Neural progenitor cell (in vitro differentiated cells): ENCODE measurements at regions not wholly inside any gene's neighbourhood (a gene's known extent, or its start where the extent isn't known, plus 50 kb on each side); places are given as distances from the start of the nearest gene placed in this dataset.

Experiments used
- DNase-seq: peaks from one replicate; pipeline ENCODE4 v3.0.0-alpha.2; 2016; ENCODE audit warnings: low spot score
- H2AFZ ChIP-seq: fragments of 200-600 bp; sonication (generic); replicated peaks from 2 replicates; pipeline ENCODE4 v1.6.1; 2016; ENCODE audit warnings: antibody characterized with exemption
- H3F3A ChIP-seq: fragments of 200-600 bp; sonication (generic); 2 replicates; pipeline ENCODE4 v1.6.1; 2016; ENCODE audit warnings: antibody characterized with exemption, low read depth
- H3K27ac ChIP-seq: fragments of 200-600 bp; sonication (generic); 2 replicates; pipeline ENCODE4 v1.5.1; 2016; ENCODE audit warnings: mild to moderate bottlenecking
- H3K27me3 ChIP-seq: fragments of 200-600 bp; sonication (generic); 2 replicates; pipeline ENCODE4 v1.6.1; 2016; ENCODE audit warnings: mild to moderate bottlenecking, moderate library complexity
- H3K36me3 ChIP-seq: fragments of 200-600 bp; sonication (generic); 2 replicates; pipeline ENCODE4 v1.5.1; 2016
- H3K4me1 ChIP-seq: fragments of 200-600 bp; sonication (generic); 2 replicates; pipeline ENCODE4 v1.6.1; 2016; ENCODE audit warnings: mixed run types
- H3K4me2 ChIP-seq: fragments of 200-600 bp; sonication (generic); 2 replicates; pipeline ENCODE4 v1.6.1; 2016
- H3K4me3 ChIP-seq: fragments of 200-600 bp; sonication (generic); 2 replicates; pipeline ENCODE4 v1.5.1; 2016
- H3K79me2 ChIP-seq: fragments of 200-600 bp; sonication (generic); 2 replicates; pipeline ENCODE4 v1.6.1; 2016; ENCODE audit warnings: low read depth
- H3K9ac ChIP-seq: fragments of 200-600 bp; sonication (generic); 2 replicates; pipeline ENCODE4 v1.6.1; 2016
- H3K9me3 ChIP-seq: fragments of 200-600 bp; sonication (generic); 2 replicates; pipeline ENCODE4 v1.5.1; 2016; ENCODE audit warnings: low read depth
- H4K20me1 ChIP-seq: fragments of 200-600 bp; sonication (generic); 2 replicates; pipeline ENCODE4 v1.6.1; 2016; ENCODE audit warnings: low read depth
- H3K27ac Mint-ChIP-seq: 3 replicates; pipeline ENCODE4 v1.8.0; 2021; ENCODE audit warnings: mixed read lengths
- H3K27me3 Mint-ChIP-seq: 2 replicates; pipeline ENCODE4 v1.8.0; 2022; ENCODE audit warnings: low read depth, mild to moderate bottlenecking, inconsistent platforms, moderate library complexity, mixed read lengths; ENCODE audit not compliant: insufficient read depth
- H3K36me3 Mint-ChIP-seq: 3 replicates; pipeline ENCODE4 v1.8.0; 2021; ENCODE audit warnings: mixed read lengths
- H3K4me1 Mint-ChIP-seq: 3 replicates; pipeline ENCODE4 v1.8.0; 2021; ENCODE audit warnings: mixed read lengths
- H3K4me3 Mint-ChIP-seq: 3 replicates; pipeline ENCODE4 v1.8.0; 2021; ENCODE audit warnings: mild to moderate bottlenecking, moderate library complexity, mixed read lengths
- H3K9me3 Mint-ChIP-seq: 3 replicates; pipeline ENCODE4 v1.8.0; 2020; ENCODE audit warnings: mixed read lengths
- EZH2 ChIP-seq: fragments of 200-600 bp; sonication (generic); IDR thresholded peaks from 2 replicates; pipeline ENCODE4 v1.6.1; 2017; ENCODE audit warnings: antibody characterized with exemption, mild to moderate bottlenecking, moderate library complexity
- EZH2phosphoT487 ChIP-seq: fragments of 200-600 bp; sonication (generic); IDR thresholded peaks from 2 replicates; pipeline ENCODE4 v1.6.1; 2017; ENCODE audit warnings: antibody characterized with exemption
- TF ChIP-seq, protein P1 (sequence below): fragments of 200-600 bp; sonication (generic); IDR thresholded peaks from 2 replicates; pipeline ENCODE4 v1.5.1; 2017; ENCODE audit warnings: antibody characterized with exemption, mild to moderate bottlenecking

DNA sequence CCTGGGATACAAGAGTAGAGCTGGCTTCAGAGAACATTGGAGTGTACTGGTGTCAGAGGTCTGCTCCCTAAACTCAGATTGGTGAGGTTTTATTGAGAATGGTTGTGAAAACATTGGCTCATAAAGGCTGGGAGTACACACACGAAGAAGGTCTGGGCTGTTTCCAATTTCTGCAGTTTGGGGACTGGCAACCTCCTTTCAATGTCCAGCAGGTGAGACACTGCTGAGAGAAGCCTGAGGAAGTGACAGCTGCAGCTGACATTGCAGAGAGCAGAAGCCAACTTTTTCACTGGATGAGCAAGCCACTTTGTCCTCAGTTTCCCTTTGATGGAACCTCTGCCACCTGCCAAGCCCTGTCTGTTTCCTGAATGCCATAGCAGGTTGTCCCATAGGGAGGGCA, 346.6 kb upstream of the SPRED2 start:
- Histone ChIP-seq H4K20me1 (no peaks in the 10 kb centered on the region), H3F3A (no peaks in the 10 kb centered on the region), H3K4me2 (no peak overlapping the region), H3K9me3 (no peaks in the 10 kb centered on the region), H3K27me3 (no peaks in the 10 kb centered on the region), H2AFZ (no peak overlapping the region), H3K4me3 (no peak overlapping the region), H3K36me3 (no peaks in the 10 kb centered on the region), H3K9ac (no peak overlapping the region), H3K79me2 (no peaks in the 10 kb centered on the region), H3K4me1 (no peaks in the 10 kb centered on the region), H3K27ac (no peak overlapping the region)
- H3K36me3 Mint-ChIP-seq, result no peaks in the 10 kb centered on the region
- no peaks in the 10 kb centered on the region for H3K9me3 Mint-ChIP-seq
- no peaks in the 10 kb centered on the region for H3K4me1 Mint-ChIP-seq
- no peak overlapping the region for H3K27ac Mint-ChIP-seq
- no peak for TF ChIP-seq EZH2phosphoT487
- TF ChIP-seq, protein P1, sequence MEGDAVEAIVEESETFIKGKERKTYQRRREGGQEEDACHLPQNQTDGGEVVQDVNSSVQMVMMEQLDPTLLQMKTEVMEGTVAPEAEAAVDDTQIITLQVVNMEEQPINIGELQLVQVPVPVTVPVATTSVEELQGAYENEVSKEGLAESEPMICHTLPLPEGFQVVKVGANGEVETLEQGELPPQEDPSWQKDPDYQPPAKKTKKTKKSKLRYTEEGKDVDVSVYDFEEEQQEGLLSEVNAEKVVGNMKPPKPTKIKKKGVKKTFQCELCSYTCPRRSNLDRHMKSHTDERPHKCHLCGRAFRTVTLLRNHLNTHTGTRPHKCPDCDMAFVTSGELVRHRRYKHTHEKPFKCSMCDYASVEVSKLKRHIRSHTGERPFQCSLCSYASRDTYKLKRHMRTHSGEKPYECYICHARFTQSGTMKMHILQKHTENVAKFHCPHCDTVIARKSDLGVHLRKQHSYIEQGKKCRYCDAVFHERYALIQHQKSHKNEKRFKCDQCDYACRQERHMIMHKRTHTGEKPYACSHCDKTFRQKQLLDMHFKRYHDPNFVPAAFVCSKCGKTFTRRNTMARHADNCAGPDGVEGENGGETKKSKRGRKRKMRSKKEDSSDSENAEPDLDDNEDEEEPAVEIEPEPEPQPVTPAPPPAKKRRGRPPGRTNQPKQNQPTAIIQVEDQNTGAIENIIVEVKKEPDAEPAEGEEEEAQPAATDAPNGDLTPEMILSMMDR, result no peak
- TF ChIP-seq EZH2, result no peak
- H3K27me3 Mint-ChIP-seq, result no peaks in the 10 kb centered on the region
- H3K4me3 Mint-ChIP-seq, result no peak overlapping the region
- DNase-seq, result no peak

DNA sequence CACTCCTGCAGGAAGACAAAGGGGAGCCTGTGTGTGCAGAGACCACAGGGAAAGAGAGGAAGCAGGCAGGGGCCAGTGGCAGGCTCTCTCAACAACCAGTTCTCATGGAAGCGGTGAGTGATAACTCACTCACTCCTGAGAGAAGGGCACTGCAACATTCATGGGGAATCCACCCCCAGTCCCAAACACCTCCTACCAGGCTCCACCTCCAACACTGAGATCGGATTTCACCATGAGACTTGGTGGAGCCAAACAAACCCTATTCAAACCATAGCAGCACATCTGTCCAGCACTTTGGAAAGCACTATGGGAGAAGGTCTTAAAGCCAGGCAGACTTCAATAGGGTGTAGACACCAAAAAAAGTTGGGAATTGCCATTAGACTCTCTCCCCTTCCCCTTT, 345.7 kb upstream of the SPRED2 start:
- no peaks in the 10 kb centered on the region for H3K9me3 Mint-ChIP-seq
- H3K36me3 Mint-ChIP-seq, result no peaks in the 10 kb centered on the region
- Histone ChIP-seq H3K4me2 (no peak overlapping the region), H3K9ac (no peak overlapping the region), H3K27ac (no peak overlapping the region), H4K20me1 (no peaks in the 10 kb centered on the region), H3K4me1 (no peaks in the 10 kb centered on the region), H3K79me2 (no peaks in the 10 kb centered on the region), H3K27me3 (no peaks in the 10 kb centered on the region), H3K9me3 (no peaks in the 10 kb centered on the region), H3K36me3 (no peaks in the 10 kb centered on the region), H2AFZ (no peak overlapping the region), H3K4me3 (no peak overlapping the region), H3F3A (no peaks in the 10 kb centered on the region)
- no peak overlapping the region for H3K27ac Mint-ChIP-seq
- TF ChIP-seq, protein P1, result no peak
- TF ChIP-seq EZH2phosphoT487 (no peak), EZH2 (no peak)
- H3K27me3 Mint-ChIP-seq, result no peaks in the 10 kb centered on the region
- H3K4me1 Mint-ChIP-seq, result no peaks in the 10 kb centered on the region
- H3K4me3 Mint-ChIP-seq, result no peak overlapping the region
- no peak for DNase-seq

DNA sequence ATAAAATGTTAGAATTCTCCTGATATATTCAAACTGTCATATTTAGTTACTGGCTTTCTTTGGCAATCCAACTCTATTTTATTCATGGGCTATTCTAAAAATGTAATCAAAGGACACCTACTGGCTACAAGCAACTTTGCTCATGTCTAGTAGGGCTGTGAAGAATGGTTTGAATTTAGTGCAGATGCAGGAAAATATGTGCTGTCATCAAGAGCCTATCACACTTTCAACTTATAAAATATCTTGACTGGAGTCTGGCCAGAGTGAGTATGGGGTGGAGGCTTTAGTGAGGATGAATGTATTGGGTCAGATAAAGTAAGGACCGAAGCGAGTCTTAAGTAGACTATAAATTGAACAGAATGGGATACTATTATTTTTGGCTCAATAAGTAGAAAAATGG, 343.4 kb upstream of the SPRED2 start:
- no peak overlapping the region for H3K27ac Mint-ChIP-seq
- no peak for DNase-seq
- Histone ChIP-seq H3K4me1 (no peaks in the 10 kb centered on the region), H3K27ac (no peak overlapping the region), H4K20me1 (no peaks in the 10 kb centered on the region), H3K9ac (no peak overlapping the region), H3K79me2 (no peaks in the 10 kb centered on the region), H3K4me2 (no peak overlapping the region), H3K4me3 (no peak overlapping the region), H3K27me3 (no peaks in the 10 kb centered on the region), H3F3A (no peaks in the 10 kb centered on the region), H3K9me3 (no peaks in the 10 kb centered on the region), H2AFZ (no peak overlapping the region), H3K36me3 (no peaks in the 10 kb centered on the region)
- no peaks in the 10 kb centered on the region for H3K27me3 Mint-ChIP-seq
- no peaks in the 10 kb centered on the region for H3K9me3 Mint-ChIP-seq
- no peaks in the 10 kb centered on the region for H3K36me3 Mint-ChIP-seq
- H3K4me3 Mint-ChIP-seq, result no peak overlapping the region
- TF ChIP-seq EZH2, result no peak
- no peak for TF ChIP-seq EZH2phosphoT487
- TF ChIP-seq, protein P1, result no peak
- peaks cover 4% of the 10 kb centered on the region for H3K4me1 Mint-ChIP-seq

DNA sequence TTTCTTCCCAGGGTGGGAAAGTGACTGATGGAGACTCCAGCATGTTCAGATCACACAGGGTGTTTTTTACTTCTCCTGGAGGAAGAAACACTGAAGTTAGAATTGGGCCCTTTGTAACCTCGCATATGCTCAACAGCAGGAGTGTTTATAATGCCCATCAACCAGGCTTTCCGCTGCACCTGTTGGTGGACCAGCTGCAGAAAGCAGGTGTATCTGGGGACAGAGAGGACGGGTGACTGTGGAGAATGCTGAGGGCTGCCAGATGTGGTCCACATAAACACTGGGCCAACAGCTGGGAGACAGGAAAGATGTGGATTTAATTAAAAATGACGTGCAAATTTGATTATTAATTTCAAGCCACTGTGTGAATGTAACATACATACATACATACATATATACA, 335.5 kb upstream of the SPRED2 start:
- Histone ChIP-seq H3K4me2 (no peak overlapping the region), H4K20me1 (no peaks in the 10 kb centered on the region), H3K79me2 (no peaks in the 10 kb centered on the region), H3K4me3 (no peak overlapping the region), H3K27ac (no peak overlapping the region), H3F3A (no peaks in the 10 kb centered on the region), H2AFZ (no peak overlapping the region), H3K9ac (no peak overlapping the region), H3K27me3 (no peaks in the 10 kb centered on the region), H3K36me3 (no peaks in the 10 kb centered on the region), H3K9me3 (no peaks in the 10 kb centered on the region), H3K4me1 (no peaks in the 10 kb centered on the region)
- Mint-ChIP-seq H3K27ac (no peak overlapping the region), H3K4me3 (no peak overlapping the region), H3K9me3 (no peaks in the 10 kb centered on the region), H3K27me3 (peaks cover 4% of the 10 kb centered on the region), H3K36me3 (no peaks in the 10 kb centered on the region), H3K4me1 (peaks cover 4% of the 10 kb centered on the region)
- DNase-seq, result no peak
- TF ChIP-seq, protein P1, result no peak
- no peak for TF ChIP-seq EZH2
